ENCODE measurements at regions not wholly inside any gene's neighbourhood (a gene's known extent, or its start where the extent isn't known, plus 50 kb on each side); places are given as distances from the start of the nearest gene placed in this dataset.

DNA sequence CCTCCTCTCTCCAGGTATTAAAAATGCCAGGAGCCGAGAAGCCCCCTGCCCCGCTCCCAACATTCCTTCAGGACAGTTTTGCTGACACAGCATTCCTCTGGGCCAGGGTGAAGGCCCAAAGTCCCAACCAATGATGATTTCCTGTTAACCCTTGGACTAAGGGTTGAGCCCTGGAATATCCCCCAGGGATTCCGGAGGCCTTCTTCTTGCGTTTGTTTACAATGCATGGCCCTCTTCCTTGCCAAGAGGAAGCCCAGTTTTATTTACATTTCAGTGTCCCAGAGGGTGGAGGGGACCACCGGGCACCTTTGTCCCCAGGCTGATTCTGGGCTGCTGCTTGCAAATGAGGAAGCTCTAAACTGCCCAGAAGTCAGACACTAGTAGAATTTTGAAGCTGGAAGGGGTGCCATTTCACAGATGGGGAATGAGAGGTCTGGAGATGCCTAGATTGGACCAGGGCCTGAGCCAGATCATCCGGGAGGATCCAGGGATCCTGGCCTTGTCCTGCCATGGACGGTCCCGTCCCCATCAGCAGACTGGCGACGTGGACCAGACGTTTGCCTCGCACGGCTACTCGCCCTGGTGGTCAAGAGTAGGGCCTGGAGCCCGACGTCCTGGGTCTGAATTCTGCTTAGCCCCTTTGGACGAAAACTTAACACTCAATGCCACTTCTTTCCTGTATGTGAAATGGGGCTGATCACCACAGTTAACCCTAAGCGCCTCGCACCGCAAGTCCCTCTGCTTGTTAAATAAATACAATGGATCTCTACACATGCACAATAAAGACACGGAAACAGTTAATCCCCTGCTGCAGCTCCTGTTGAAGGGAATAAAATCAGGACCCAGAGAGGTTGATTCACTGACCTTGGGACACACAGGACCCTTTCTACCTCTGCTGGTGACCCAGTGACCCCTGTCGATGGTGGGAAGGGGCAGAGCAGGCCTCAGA, 55.6 kb upstream of the CIBAR2 start:
- no peak for TF ChIP-seq POLR2AphosphoS5 (IDR thresholded peaks at IDR 0.05)
- TF ChIP-seq, protein P1, sequence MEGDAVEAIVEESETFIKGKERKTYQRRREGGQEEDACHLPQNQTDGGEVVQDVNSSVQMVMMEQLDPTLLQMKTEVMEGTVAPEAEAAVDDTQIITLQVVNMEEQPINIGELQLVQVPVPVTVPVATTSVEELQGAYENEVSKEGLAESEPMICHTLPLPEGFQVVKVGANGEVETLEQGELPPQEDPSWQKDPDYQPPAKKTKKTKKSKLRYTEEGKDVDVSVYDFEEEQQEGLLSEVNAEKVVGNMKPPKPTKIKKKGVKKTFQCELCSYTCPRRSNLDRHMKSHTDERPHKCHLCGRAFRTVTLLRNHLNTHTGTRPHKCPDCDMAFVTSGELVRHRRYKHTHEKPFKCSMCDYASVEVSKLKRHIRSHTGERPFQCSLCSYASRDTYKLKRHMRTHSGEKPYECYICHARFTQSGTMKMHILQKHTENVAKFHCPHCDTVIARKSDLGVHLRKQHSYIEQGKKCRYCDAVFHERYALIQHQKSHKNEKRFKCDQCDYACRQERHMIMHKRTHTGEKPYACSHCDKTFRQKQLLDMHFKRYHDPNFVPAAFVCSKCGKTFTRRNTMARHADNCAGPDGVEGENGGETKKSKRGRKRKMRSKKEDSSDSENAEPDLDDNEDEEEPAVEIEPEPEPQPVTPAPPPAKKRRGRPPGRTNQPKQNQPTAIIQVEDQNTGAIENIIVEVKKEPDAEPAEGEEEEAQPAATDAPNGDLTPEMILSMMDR (IDR thresholded peaks at IDR 0.05; ENCODE audit: poor library complexity, severe bottlenecking) = no peak
